ENCODE measurements at regions not wholly inside any gene's neighbourhood (a gene's known extent, or its start where the extent isn't known, plus 50 kb on each side); places are given as distances from the start of the nearest gene placed in this dataset.

DNA sequence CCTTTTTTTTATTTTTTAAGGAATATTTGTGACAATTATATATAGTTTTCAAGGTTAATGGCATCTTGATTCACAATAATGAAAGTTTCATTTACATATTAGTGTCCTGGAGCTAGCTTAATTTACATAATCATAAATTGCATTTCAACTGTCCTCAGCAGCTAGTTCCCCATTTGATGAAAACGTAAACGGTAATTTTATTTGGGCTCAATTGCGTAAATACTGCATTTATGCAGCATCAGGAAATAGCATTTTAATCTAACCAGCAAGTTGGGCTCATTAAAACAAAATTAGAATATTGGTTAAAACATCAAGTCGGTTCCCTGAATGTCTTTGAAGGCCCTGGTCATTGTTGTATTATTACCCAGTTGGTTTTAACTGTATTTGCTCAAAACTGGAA is 136.8 kb upstream of the CDH5 start:
- Histone ChIP-seq H3K56ac (replicated peaks; ENCODE audit: insufficient read length, low read depth, low read length) (no peak overlapping the region), H4K20me1 (replicated peaks in 1 of 2; ENCODE audit: control insufficient read depth in 1 of 2, insufficient read depth in 2 of 2, low read length in 2 of 2) (no peaks in the 10 kb centered on the region), H3K27me3 (replicated peaks in 1 of 4; ENCODE audit: control insufficient read depth in 3 of 4, extremely low read depth in 1 of 4, insufficient read depth in 3 of 4, low read length in 3 of 4) (no peaks in the 10 kb centered on the region), H3K9me3 (ENCODE audit: insufficient read depth in 2 of 2, low read depth in 1 of 2, low read length in 1 of 2) (no peaks in the 10 kb centered on the region), H4K8ac (ENCODE audit: extremely low read depth, insufficient read depth, low read length) (no peak overlapping the region), H3K79me1 (ENCODE audit: low read depth, low read length) (no peaks in the 10 kb centered on the region), H2BK12ac (ENCODE audit: low read depth, low read length) (no peak overlapping the region), H2AFZ (ENCODE audit: low read length) (no peak overlapping the region), H4K5ac (ENCODE audit: insufficient read length, low read depth, low read length) (no peak overlapping the region), H2AK5ac (ENCODE audit: low read depth, low read length) (no peak overlapping the region), H3K4me3 (ENCODE audit: extremely low read depth in 1 of 4, insufficient read depth in 2 of 4, low read depth in 3 of 4, low read length in 4 of 4) (no peak overlapping the region), H2BK5ac (ENCODE audit: low read depth, low read length) (no peak overlapping the region), H3K14ac (ENCODE audit: insufficient read length) (no peak overlapping the region), H3K79me2 (ENCODE audit: control insufficient read depth in 1 of 2, insufficient read depth in 2 of 2, low read length in 2 of 2) (no peaks in the 10 kb centered on the region), H3K4me1 (replicated peaks in 1 of 4; ENCODE audit: control insufficient read depth in 3 of 4, insufficient read depth in 4 of 4, low read length in 3 of 4) (no peaks in the 10 kb centered on the region), H3K27ac (ENCODE audit: low read depth, low read length) (no peak overlapping the region), H2BK120ac (replicated peaks; ENCODE audit: low read depth, low read length) (no peak overlapping the region), H2BK20ac (ENCODE audit: low read length) (no peak overlapping the region), H3K23ac (ENCODE audit: insufficient read length) (no peak overlapping the region), H3K9ac (replicated peaks in 1 of 4; ENCODE audit: extremely low read depth in 1 of 4, low read depth in 3 of 4, low read length in 3 of 4) (no peak overlapping the region), H2BK15ac (ENCODE audit: low read length) (no peak overlapping the region), H3K4me2 (ENCODE audit: insufficient read depth in 1 of 2, low read depth in 2 of 2, low read length in 2 of 2) (no peak overlapping the region), H4K91ac (replicated peaks; ENCODE audit: insufficient read length, low read length) (no peak overlapping the region), H3K23me2 (ENCODE audit: low read depth, low read length) (peaks cover 2% of the 10 kb centered on the region; the same call in 1 of the 2 replicates), H3K18ac (ENCODE audit: extremely low read depth, low read length) (no peak overlapping the region), H3K36me3 (ENCODE audit: control insufficient read depth in 2 of 4, insufficient read depth in 4 of 4, low read length in 3 of 4) (no peaks in the 10 kb centered on the region), H3K4ac (replicated peaks; ENCODE audit: insufficient read length, low read depth, low read length) (no peak overlapping the region)
- WGBS, 2 experiments (ENCODE audit: extremely low coverage in 1 of 2, insufficient coverage in 1 of 2, insufficient read length in 1 of 2, insufficient replicate concordance in 2 of 2, low coverage in 1 of 2, low lambda C conversion rate in 2 of 2, missing lambda C conversion rate in 1 of 2) = 92% methylated on average over 4 of the region's 4 CpGs; no CpG with 5 or more reads in 1 of the 2 experiments
- DNase-seq (ENCODE audit: low read depth in 1 of 2, low spot score in 2 of 2) (no peak), FAIRE-seq (no peak)
- POLR2A ChIA-PET (ENCODE audit: partially characterized antibody) = no interaction called here
- TF ChIP-seq EP300 (IDR thresholded peaks at IDR 0.05; ENCODE audit: borderline replicate concordance in 1 of 2, low read depth in 2 of 2, low read length in 2 of 2) (no peak), GABPA (IDR thresholded peaks at IDR 0.05; ENCODE audit: borderline replicate concordance, insufficient read depth, low read length) (no peak), TBP (IDR thresholded peaks at IDR 0.05; ENCODE audit: low read depth, low read length) (no peak), CREB1 (IDR thresholded peaks at IDR 0.05) (no peak)
- TF ChIP-seq, protein P1, sequence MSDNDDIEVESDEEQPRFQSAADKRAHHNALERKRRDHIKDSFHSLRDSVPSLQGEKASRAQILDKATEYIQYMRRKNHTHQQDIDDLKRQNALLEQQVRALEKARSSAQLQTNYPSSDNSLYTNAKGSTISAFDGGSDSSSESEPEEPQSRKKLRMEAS (IDR thresholded peaks at IDR 0.05) = no peak
- CTCF ChIA-PET (ENCODE audit: partially characterized antibody) = interaction anchor here (0.6 to 1.2 kb wide), 2 partner anchors 46 to 95 kb away, joined by 3 to 4 read pairs; no protein-coding TSS in a partner anchor

Measured in H1 (cell line).